Liver (tissue), 8 donors: ENCODE measurements at regions not wholly inside any gene's neighbourhood (a gene's known extent, or its start where the extent isn't known, plus 50 kb on each side); places are given as distances from the start of the nearest gene placed in this dataset.
"Not testable (repeated sequence)": the region's sequence is repeated elsewhere in the genome, so short reads cannot be mapped to it uniquely, and the experiment has no call there.

Experiments
- DNase-seq: peaks from one replicate; pipeline ENCODE4 v3.0.0-alpha.2; 2017; ENCODE audit warnings: low spot score
- H3K27ac ChIP-seq, 2 donors: one replicate each; pipeline ENCODE4 v1.7.0; 2013; ENCODE audit warnings: inconsistent platforms in 2 of 2, low read length in 2 of 2, control low read depth in 1 of 2, low read depth in 1 of 2, mild to moderate bottlenecking in 1 of 2
- H3K27me3 ChIP-seq, 4 donors: one replicate each; pipeline versions ENCODE4 v1.6.1 to v1.7.0; 2013; ENCODE audit warnings: low read length in 3 of 4, inconsistent platforms in 1 of 4, mild to moderate bottlenecking in 1 of 4, moderate library complexity in 1 of 4; ENCODE audit not compliant: control insufficient read depth in 4 of 4, insufficient read depth in 4 of 4
- H3K36me3 ChIP-seq, 4 donors: one replicate each; pipeline versions ENCODE4 v1.6.1 to v1.7.0; 2013; ENCODE audit warnings: low read length in 3 of 4, mild to moderate bottlenecking in 3 of 4, low read depth in 1 of 4, moderate library complexity in 1 of 4; ENCODE audit not compliant: control insufficient read depth in 4 of 4, insufficient read depth in 3 of 4
- H3K4me1 ChIP-seq, 4 donors: one replicate each; pipeline versions ENCODE4 v1.6.1 to v1.7.0; 2013; ENCODE audit warnings: low read length in 3 of 4, mild to moderate bottlenecking in 3 of 4, moderate library complexity in 1 of 4; ENCODE audit not compliant: control insufficient read depth in 4 of 4, insufficient read depth in 4 of 4
- H3K4me3 ChIP-seq, 3 donors: one replicate each; pipeline versions ENCODE4 v1.6.1 to v1.7.0; 2013; ENCODE audit warnings: low read length in 3 of 3, control low read depth in 1 of 3, low read depth in 1 of 3, mild to moderate bottlenecking in 1 of 3
- H3K9ac ChIP-seq, 2 donors: one replicate each; pipeline ENCODE4 v1.7.0; 2013; ENCODE audit warnings: low read length in 2 of 2, mild to moderate bottlenecking in 2 of 2, moderate library complexity in 2 of 2, control low read depth in 1 of 2, low read depth in 1 of 2
- H3K9me3 ChIP-seq, 4 donors: one replicate each; pipeline versions ENCODE4 v1.6.1 to v1.7.0; 2013; ENCODE audit warnings: low read length in 3 of 4; ENCODE audit not compliant: control insufficient read depth in 4 of 4
- ATF3 ChIP-seq: IDR thresholded peaks from 2 replicates; pipeline ENCODE4 v1.6.1; 2016; ENCODE audit warnings: antibody characterized with exemption
- CTCF ChIP-seq: fragments of 150-350 bp; IDR thresholded peaks from 2 replicates; pipeline ENCODE4 v1.5.1; 2017; ENCODE audit warnings: improper control_type of control experiment, low read depth, low read length; ENCODE audit not compliant: missing input control
- EGR1 ChIP-seq, 2 donors: IDR thresholded peaks; 2 replicates each; pipeline ENCODE4 v1.6.1; 2016 to 2018; ENCODE audit warnings: antibody characterized with exemption in 2 of 2, low read depth in 2 of 2
- FOXA1 ChIP-seq: IDR thresholded peaks from 2 replicates; pipeline ENCODE4 v1.6.1; 2016; ENCODE audit warnings: antibody characterized with exemption
- FOXA2 ChIP-seq: IDR thresholded peaks from 2 replicates; pipeline ENCODE4 v1.6.1; 2016; ENCODE audit warnings: antibody characterized with exemption
- HNF4A ChIP-seq, 2 donors: conservative IDR thresholded peaks; 2 replicates each; pipeline ENCODE4 v1.6.1; 2016; ENCODE audit warnings: antibody characterized with exemption in 2 of 2, mild to moderate bottlenecking in 2 of 2
- JUND ChIP-seq, 2 donors: IDR thresholded peaks; 2 replicates each; pipeline ENCODE4 v1.6.1; 2016; ENCODE audit warnings: antibody characterized with exemption in 2 of 2
- MAX ChIP-seq: IDR thresholded peaks from 2 replicates; pipeline ENCODE4 v1.6.1; 2016; ENCODE audit warnings: antibody characterized with exemption
- NR2F2 ChIP-seq: IDR thresholded peaks from 2 replicates; pipeline ENCODE4 v1.6.1; 2016; ENCODE audit warnings: antibody characterized with exemption
- RAD21 ChIP-seq, 2 donors: IDR thresholded peaks; 2 replicates each; pipeline ENCODE4 v1.6.1; 2016; ENCODE audit warnings: antibody characterized with exemption in 2 of 2, mild to moderate bottlenecking in 2 of 2
- RXRA ChIP-seq, 2 donors: IDR thresholded peaks; 2 replicates each; pipeline ENCODE4 v1.6.1; 2017 to 2018; ENCODE audit warnings: antibody characterized with exemption in 2 of 2, mild to moderate bottlenecking in 1 of 2
- YY1 ChIP-seq: IDR thresholded peaks from 2 replicates; pipeline ENCODE4 v1.6.1; 2016; ENCODE audit warnings: antibody characterized with exemption, mild to moderate bottlenecking
- ZBTB33 ChIP-seq: IDR thresholded peaks from 2 replicates; pipeline ENCODE4 v1.6.1; 2016; ENCODE audit warnings: antibody characterized with exemption
- WGBS: extraction: QIAGEN DNeasy Blood & Tissue Kit; methylation state at CpG from one replicate; pipeline ENCODE4 v1.1.7; 2013; 5-methylcytosine and 5-hydroxymethylcytosine counted together
- donor health status: healthy.
- donor health status: healthy.
- donor health status: healthy.
- donor health status: healthy.
- donor health status: healthy.

GRCh38 chrX:75911716-75912115, 126.7 kb upstream of the MAGEE2 start:
- WGBS = 61% methylated on average over 2 of the region's 2 CpGs
- no peaks in the 10 kb centered on the region for H3K36me3 ChIP-seq
- DNase-seq = no peak
- H3K4me3 ChIP-seq = no peak overlapping the region
- no peak for TF ChIP-seq RXRA (IDR thresholded peaks at IDR 0.05)
- H3K27ac ChIP-seq = no peak overlapping the region
- H3K9me3 ChIP-seq = no peaks in the 10 kb centered on the region
- H3K9ac ChIP-seq = no peak overlapping the region
- peaks cover 0 to 9% (median 0%) of the 10 kb centered on the region in 4 donors for H3K27me3 ChIP-seq
- H3K4me1 ChIP-seq = no peaks in the 10 kb centered on the region

- TF ChIP-seq EGR1 (IDR thresholded peaks at IDR 0.05; ENCODE audit: low read depth in 2 of 2) (no peak), ATF3 (no peak), RAD21 (IDR thresholded peaks at IDR 0.05) (no peak), NR2F2 (no peak), CTCF (no peak), FOXA1 (no peak), HNF4A (conservative IDR thresholded peaks at IDR 0.05) (no peak), MAX (no peak)
- DNase-seq = no peak
Observed at GRCh38 chrX:75957107-75957610, 172.1 kb upstream of the MAGEE2 start.

GRCh38 chrX:75961321-75961720, 176.3 kb upstream of the MAGEE2 start:
- not testable (repeated sequence) for H3K4me1 ChIP-seq, H3K4me3 ChIP-seq, DNase-seq, H3K9ac ChIP-seq, H3K27me3 ChIP-seq, H3K36me3 ChIP-seq, H3K27ac ChIP-seq, H3K9me3 ChIP-seq
- 85% methylated on average over 1 of the region's 1 CpG for WGBS

More at GRCh38 chrX:75957107-75957610, 172.1 kb upstream of the MAGEE2 start:
- Histone ChIP-seq H3K27ac (no peak overlapping the region), H3K4me1 (no peaks in the 10 kb centered on the region), H3K9ac (no peak overlapping the region), H3K27me3 (peaks cover 0 to 2% (median 0%) of the 10 kb centered on the region in 4 donors), H3K36me3 (no peaks in the 10 kb centered on the region), H3K4me3 (no peak overlapping the region), H3K9me3 (no peaks in the 10 kb centered on the region)
- whole genome bisulfite sequencing = 47% methylated on average over 5 of the region's 5 CpGs

- H3K4me1 ChIP-seq = no peaks in the 10 kb centered on the region
- no peaks in the 10 kb centered on the region for H3K36me3 ChIP-seq
- H3K27ac ChIP-seq = no peak overlapping the region
- DNase-seq = no peak
- H3K9ac ChIP-seq = no peak overlapping the region
- no peaks in the 10 kb centered on the region for H3K27me3 ChIP-seq
- H3K9me3 ChIP-seq = peaks cover 0 to 2% (median 0%) of the 10 kb centered on the region in 4 donors
- TF ChIP-seq JUND (IDR thresholded peaks at IDR 0.05) = no peak
- no peak for TF ChIP-seq YY1
- TF ChIP-seq FOXA1 = no peak
- TF ChIP-seq ZBTB33 = no peak
- no peak for TF ChIP-seq FOXA2
- H3K4me3 ChIP-seq = no peak overlapping the region
- 80% methylated on average over 7 of the region's 7 CpGs for WGBS
Observed at GRCh38 chrX:75963774-75964173, 178.7 kb upstream of the MAGEE2 start.
